Gastrocnemius medialis (tissue), 4 donors: ENCODE measurements at regions not wholly inside any gene's neighbourhood (a gene's known extent, or its start where the extent isn't known, plus 50 kb on each side); places are given as distances from the start of the nearest gene placed in this dataset.

Source experiments
- ATAC-seq, 2 donors: fragments of 150-250 bp; one replicate each; pipeline ENCODE4 v1.9.1; 2016
- DNase-seq, 2 donors: peaks; one replicate each; pipeline ENCODE4 v3.0.0-alpha.2; 2019
- H3K27ac ChIP-seq, 4 donors: fragments of 200-600 bp; sonication (generic); 1 replicate in 1 of 4; 2 replicates in 3 of 4; pipeline ENCODE4 v1.5.1; 2016 to 2018; ENCODE audit warnings: mild to moderate bottlenecking in 2 of 4, moderate library complexity in 1 of 4
- H3K27me3 ChIP-seq, 3 donors: fragments of 200-600 bp; sonication (generic) in 2 of 3; 1 replicate in 1 of 3; 2 replicates in 2 of 3; pipeline versions ENCODE4 v1.5.1 to v1.6.0; 2016 to 2019; ENCODE audit warnings: mild to moderate bottlenecking in 1 of 3, moderate library complexity in 1 of 3
- H3K36me3 ChIP-seq, 2 donors: fragments of 200-600 bp; sonication (generic) in 1 of 2; one replicate each; pipeline ENCODE4 v1.5.1; 2017 to 2018
- H3K4me1 ChIP-seq, 2 donors: fragments of 200-600 bp; sonication (generic) in 1 of 2; one replicate each; pipeline ENCODE4 v1.5.1; 2016 to 2017; ENCODE audit warnings: mild to moderate bottlenecking in 2 of 2
- H3K4me3 ChIP-seq, 4 donors: fragments of 200-600 bp; sonication (generic) in 3 of 4; 1 replicate in 1 of 4; 2 replicates in 3 of 4; pipeline ENCODE4 v1.5.1; 2016 to 2019; ENCODE audit warnings: mild to moderate bottlenecking in 2 of 4
- H3K9me3 ChIP-seq, 3 donors: fragments of 200-600 bp; sonication (generic) in 2 of 3; 1 replicate in 1 of 3; 2 replicates in 2 of 3; pipeline ENCODE4 v1.5.1; 2016 to 2019
- CTCF ChIP-seq, 5 experiments: fragments of 450-650 bp in 3 of 5; fragments of 200-600 bp in 2 of 5; sonication (generic) in 2 of 5; IDR thresholded peaks in 4 of 5; conservative IDR thresholded peaks in 1 of 5; 1 replicate in 4 of 5; 2 replicates in 1 of 5; pipeline ENCODE4 v1.5.1; 2016 to 2019; ENCODE audit warnings: antibody characterized with exemption in 5 of 5, mild to moderate bottlenecking in 3 of 5, moderate library complexity in 3 of 5
- POLR2A ChIP-seq, 2 donors: fragments of 450-650 bp; IDR thresholded peaks; one replicate each; pipeline ENCODE4 v1.6.1; 2017; ENCODE audit warnings: antibody characterized with exemption in 2 of 2, mild to moderate bottlenecking in 2 of 2, moderate library complexity in 2 of 2
- in situ Hi-C, 4 donors: fragments of 200-750 bp; cut with MboI; loops; one replicate each; pipeline versions ENCODE4 v1.15.0 to v1.8.0; 2017; ENCODE audit warnings: low sequenced_read_pairs in 4 of 4
- intact Hi-C: fragments of 100-400 bp; cut with DNase I; formaldehyde crosslinking; loops from one replicate; pipeline ENCODE4 v1.15.1; 2023; ENCODE audit warnings: low total_unique reads

DNA sequence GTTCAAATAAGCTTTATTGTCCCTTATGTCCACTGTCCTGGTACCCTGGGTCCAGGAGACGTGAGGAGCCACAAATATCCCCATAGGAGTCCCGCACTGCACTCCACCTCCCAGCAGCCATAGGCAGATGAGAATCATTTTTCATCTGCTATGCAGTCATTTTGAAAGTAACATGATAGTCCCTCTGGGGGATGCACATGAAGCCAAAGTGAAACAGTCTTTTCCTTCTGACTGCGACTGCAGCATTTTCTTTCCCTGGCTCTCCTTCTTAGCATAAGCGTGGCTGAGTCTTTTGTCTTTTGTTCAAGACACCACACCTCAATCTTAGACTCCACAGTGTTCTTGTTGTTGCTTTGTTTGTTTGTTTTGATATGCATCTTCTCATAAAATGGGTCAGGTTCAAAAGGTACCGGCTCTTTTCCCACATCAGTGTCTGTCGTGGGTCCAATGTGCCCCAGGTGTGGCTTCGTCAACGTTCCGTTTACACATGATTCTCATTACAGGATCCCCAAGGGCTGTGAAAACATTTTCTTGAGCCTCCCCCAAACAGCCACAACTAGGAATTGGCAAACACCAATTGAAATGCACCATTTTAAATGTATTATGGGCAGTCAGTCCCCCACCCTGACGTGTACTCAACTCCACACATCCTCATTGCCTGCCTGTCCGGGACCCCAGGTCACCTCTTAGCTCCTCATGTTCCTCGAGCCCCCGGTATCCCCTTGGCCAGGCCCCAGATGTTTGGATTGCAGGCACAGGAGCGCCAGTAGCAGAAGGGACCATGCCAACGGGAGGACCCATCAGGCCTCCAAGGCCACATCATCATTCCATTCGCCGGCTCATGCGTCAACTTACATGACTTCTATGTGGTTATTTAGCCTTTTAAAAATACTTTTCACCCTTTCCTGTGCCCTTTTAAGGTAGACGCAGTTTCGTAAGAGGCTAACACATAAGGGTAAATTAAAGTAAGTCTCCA, 237.8 kb upstream of the DAPK1 start:
- peak in 1 of 2 donors; percentile 45 for DNase-seq
- H3K9me3 ChIP-seq: no peaks in the 10 kb centered on the region
- ATAC-seq: peak; percentile 54 to 64
- intact Hi-C loops: no loop called here
- in situ Hi-C loops: no loop called here
- TF ChIP-seq CTCF (IDR thresholded peaks at IDR 0.05 in 4 of 5, conservative IDR thresholded peaks at IDR 0.05 in 1 of 5): no peak
- no peak for TF ChIP-seq POLR2A (IDR thresholded peaks at IDR 0.05)
- no peak overlapping the region for H3K4me3 ChIP-seq
- no peaks in the 10 kb centered on the region for H3K36me3 ChIP-seq
- H3K27me3 ChIP-seq: no peaks in the 10 kb centered on the region
- H3K4me1 ChIP-seq: no peaks in the 10 kb centered on the region
- H3K27ac ChIP-seq: peak overlapping the region; percentile 2 to 54 (median 24)

DNA sequence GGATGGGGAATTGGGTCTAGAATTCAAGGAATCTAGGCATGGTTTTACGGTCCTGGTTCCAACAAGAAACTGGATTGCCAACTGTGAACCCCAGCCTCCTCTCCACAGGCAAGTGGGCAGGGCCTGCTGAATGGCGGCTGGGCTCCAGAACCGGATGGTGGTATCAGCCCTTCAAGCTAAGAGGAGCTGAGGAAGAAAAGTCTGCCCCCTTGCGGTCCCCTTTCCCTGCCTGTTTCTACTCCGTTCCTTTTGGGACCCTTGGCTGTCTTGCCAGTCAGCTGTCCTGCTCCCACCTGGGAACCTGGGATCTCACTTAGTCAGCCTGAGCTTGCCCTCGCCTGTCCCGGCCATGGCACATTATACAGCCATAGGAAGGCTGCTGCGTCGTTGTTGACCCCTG, 234.4 kb upstream of the DAPK1 start:
- no peak for TF ChIP-seq POLR2A (IDR thresholded peaks at IDR 0.05)
- TF ChIP-seq CTCF (IDR thresholded peaks at IDR 0.05 in 4 of 5, conservative IDR thresholded peaks at IDR 0.05 in 1 of 5): no peak
- in situ Hi-C loops (no loop called here), intact Hi-C loops (no loop called here)
- Histone ChIP-seq H3K4me3 (no peak overlapping the region), H3K36me3 (no peaks in the 10 kb centered on the region), H3K27ac (no peak overlapping the region), H3K4me1 (no peaks in the 10 kb centered on the region), H3K9me3 (no peaks in the 10 kb centered on the region), H3K27me3 (peaks cover 0 to 6% (median 0%) of the 10 kb centered on the region in 3 donors)
- DNase-seq (no peak), ATAC-seq (no peak)

- Histone ChIP-seq H3K27me3 (peaks cover 0 to 9% (median 3%) of the 10 kb centered on the region in 3 donors), H3K9me3 (no peaks in the 10 kb centered on the region), H3K4me3 (no peak overlapping the region), H3K36me3 (no peaks in the 10 kb centered on the region), H3K27ac (peak overlapping the region; percentile 16 to 57 (median 42)), H3K4me1 (peaks cover 4 to 14% of the 10 kb centered on the region in 2 donors)
- in situ Hi-C loops: no loop called here
- intact Hi-C loops: no loop called here
- ATAC-seq (no peak), DNase-seq (no peak)
- TF ChIP-seq POLR2A (IDR thresholded peaks at IDR 0.05): no peak
Measured at GRCh38 chr9:87266697-87267096, 231.0 kb upstream of the DAPK1 start.

- TF ChIP-seq POLR2A (IDR thresholded peaks at IDR 0.05) (no peak), CTCF (IDR thresholded peaks at IDR 0.05 in 4 of 5, conservative IDR thresholded peaks at IDR 0.05 in 1 of 5) (no peak)
- ATAC-seq (peak; percentile 73 to 84), DNase-seq (peak; percentile 30 to 70)
- H3K4me3 ChIP-seq: no peak overlapping the region
- peak overlapping the region; percentile 16 to 57 (median 42) for H3K27ac ChIP-seq
- H3K9me3 ChIP-seq: no peaks in the 10 kb centered on the region
- in situ Hi-C loops (no loop called here), intact Hi-C loops (no loop called here)
- no peaks in the 10 kb centered on the region for H3K36me3 ChIP-seq
- H3K27me3 ChIP-seq: peaks cover 0 to 9% (median 3%) of the 10 kb centered on the region in 3 donors
- H3K4me1 ChIP-seq: peaks cover 4 to 14% of the 10 kb centered on the region in 2 donors
Measured at GRCh38 chr9:87267251-87268070, 230.2 kb upstream of the DAPK1 start.
